HepG2 (cell line): ENCODE measurements at regions not wholly inside any gene's neighbourhood (a gene's known extent, or its start where the extent isn't known, plus 50 kb on each side); places are given as distances from the start of the nearest gene placed in this dataset.
"Not testable (repeated sequence)": the region's sequence is repeated elsewhere in the genome, so short reads cannot be mapped to it uniquely, and the experiment has no call there.

Experiments
- ATAC-seq: fragments of 200-7000 bp; cut with Tn5 transposase; 3 replicates; pipeline ENCODE4 v1.9.1; 2020; ENCODE audit warnings: mild to moderate bottlenecking, moderate library complexity
- BruUV-seq: library from RNA; stranded (reverse); fragments of 400-500 nt; replicated peaks from 2 replicates; lab custom pipeline; 2021; lab: Mats Ljungman, UMichigan
- CTCF ChIA-PET: fragments of 300-600 bp; formaldehyde crosslinking; extraction: SDS; loops from one replicate; lab custom pipeline; 2021; ENCODE audit warnings: low total read pairs, inconsistent platforms, low intra/inter-chr PET ratio; lab: Yijun Ruan, JAX
- POLR2A ChIA-PET: fragments of 350-600 bp; sonication (Branson Sonifier 250); formaldehyde crosslinking; loops from one replicate; lab custom pipeline; 2020; ENCODE audit warnings: antibody characterized with exemption, inconsistent platforms; lab: Yijun Ruan, JAX
- DNase-seq: peaks from one replicate; pipeline ENCODE4 v3.0.0-alpha.2; 2015; ENCODE audit warnings: low spot score
- FAIRE-seq: peaks from 3 replicates; lab custom pipeline; 2011; peaks lifted over from hg19 to GRCh38; lab: Jason Lieb, UNC
- H2AFZ ChIP-seq: one replicate; pipeline ENCODE4 v1.6.1; 2011; ENCODE audit warnings: low read length, inconsistent platforms
- H3K27ac ChIP-seq: fragments of 300-600 bp; 3 replicates; pipeline ENCODE4 v1.8.0; 2011; ENCODE audit warnings: mixed run types, mild to moderate bottlenecking, mixed read lengths, low read length, inconsistent platforms; ENCODE audit not compliant: insufficient read depth; ENCODE audit errors: extremely low read length
- H3K27me3 ChIP-seq, 2 experiments: fragments of 200-600 bp in 1 of 2; 2 replicates in 1 of 2; 3 replicates in 1 of 2; pipeline versions ENCODE4 v1.6.0 to v1.8.0; 2011; ENCODE audit warnings: low read length in 2 of 2, mild to moderate bottlenecking in 2 of 2, moderate library complexity in 2 of 2, inconsistent platforms in 1 of 2; ENCODE audit not compliant: insufficient read depth in 2 of 2, control insufficient read depth in 1 of 2
- H3K36me3 ChIP-seq, 2 experiments: fragments of 200-600 bp in 1 of 2; replicated peaks in 1 of 2; 2 replicates in 1 of 2; 3 replicates in 1 of 2; pipeline versions ENCODE4 v1.5.1 to v1.8.0; 2011; ENCODE audit warnings: low read length in 2 of 2, inconsistent platforms in 1 of 2; ENCODE audit not compliant: insufficient read depth in 2 of 2, control insufficient read depth in 1 of 2
- H3K4me1 ChIP-seq: 2 replicates; pipeline ENCODE4 v1.5.1; 2012; ENCODE audit warnings: low read length, inconsistent platforms; ENCODE audit not compliant: insufficient read depth
- H3K4me2 ChIP-seq: 2 replicates; pipeline ENCODE4 v1.6.0; 2011; ENCODE audit warnings: low read depth, low read length, inconsistent platforms
- H3K4me3 ChIP-seq, 3 experiments: fragments of 200-600 bp in 1 of 3; sonication (generic), shearing (Covaris generic) in 1 of 3; replicated peaks in 1 of 3; 2 replicates each; pipeline ENCODE4 v1.5.1; 2011 to 2016; ENCODE audit warnings: low read length in 3 of 3, inconsistent platforms in 2 of 3, low read depth in 2 of 3, mild to moderate bottlenecking in 2 of 3, control low read depth in 1 of 3, mixed read lengths in 1 of 3; ENCODE audit not compliant: insufficient read depth in 1 of 3
- H3K79me2 ChIP-seq: one replicate; pipeline ENCODE4 v1.6.1; 2011; ENCODE audit warnings: low read length, inconsistent platforms; ENCODE audit not compliant: insufficient read depth
- H3K9ac ChIP-seq: 2 replicates; pipeline ENCODE4 v1.6.0; 2011; ENCODE audit warnings: mild to moderate bottlenecking, low read depth, low read length, inconsistent platforms; ENCODE audit not compliant: insufficient read depth
- H3K9me3 ChIP-seq: 2 replicates; pipeline ENCODE4 v1.5.1; 2012; ENCODE audit warnings: mild to moderate bottlenecking, low read length
- H4K20me1 ChIP-seq: 2 replicates; pipeline ENCODE4 v1.6.0; 2011; ENCODE audit warnings: inconsistent platforms, mild to moderate bottlenecking, low read length, moderate library complexity; ENCODE audit not compliant: insufficient read depth
- ARNTL ChIP-seq: sonication (generic); formaldehyde crosslinking; IDR thresholded peaks from 2 replicates; pipeline ENCODE4 v1.4.0; 2020; ENCODE audit warnings: mild to moderate bottlenecking, missing genetic modification reagents
- EP300 ChIP-seq, 3 experiments: sonication (generic) in 1 of 3; formaldehyde crosslinking in 1 of 3; IDR thresholded peaks; 2 replicates each; pipeline versions ENCODE4 v1.5.1 to v1.6.1; 2011 to 2020; ENCODE audit warnings: low read depth in 2 of 3, low read length in 2 of 3, borderline replicate concordance in 1 of 3, improper control_type of control experiment in 1 of 3, mild to moderate bottlenecking in 1 of 3, missing genetic modification reagents in 1 of 3, moderate library complexity in 1 of 3
- KLF9 ChIP-seq: IDR thresholded peaks from 2 replicates; pipeline ENCODE4 v1.6.1; 2016; ENCODE audit warnings: low read depth
- PCBP2 ChIP-seq: fragments of 200-400 bp; formaldehyde crosslinking; optimal IDR thresholded peaks from 2 replicates; pipeline ENCODE3; 2018; ENCODE audit warnings: low read length, low read depth; ENCODE audit not compliant: poor library complexity, severe bottlenecking
- SRSF4 ChIP-seq: fragments of 200-400 bp; formaldehyde crosslinking; IDR thresholded peaks from one replicate; pipeline ENCODE4 v1.6.1; 2018; ENCODE audit warnings: mild to moderate bottlenecking, low read depth, low read length, moderate library complexity; ENCODE audit not compliant: poor library complexity, severe bottlenecking
- ZNF382 ChIP-seq: sonication (generic); formaldehyde crosslinking; IDR thresholded peaks from 2 replicates; pipeline ENCODE4 v1.5.0; 2020; ENCODE audit warnings: missing genetic modification reagents, mild to moderate bottlenecking, borderline replicate concordance
- ZNF44 ChIP-seq: sonication (generic); formaldehyde crosslinking; IDR thresholded peaks from 2 replicates; pipeline ENCODE4 v1.5.1; 2020; ENCODE audit warnings: mild to moderate bottlenecking, missing genetic modification reagents
- ZNF567 ChIP-seq: sonication (generic); formaldehyde crosslinking; IDR thresholded peaks from 2 replicates; pipeline ENCODE4 v1.8.1; 2023; ENCODE audit warnings: mild to moderate bottlenecking, missing genetic modification reagents, borderline replicate concordance
- ZNF570 ChIP-seq: sonication (generic); formaldehyde crosslinking; IDR thresholded peaks from 2 replicates; pipeline ENCODE4 v1.4.0; 2020; ENCODE audit warnings: mild to moderate bottlenecking, missing genetic modification reagents, borderline replicate concordance
- ZNF777 ChIP-seq: sonication (generic); formaldehyde crosslinking; IDR thresholded peaks from 2 replicates; pipeline ENCODE4 v1.4.0; 2020; ENCODE audit warnings: missing genetic modification reagents
- ZNF891 ChIP-seq: sonication (generic); formaldehyde crosslinking; IDR thresholded peaks from 2 replicates; pipeline ENCODE4 v1.5.0; 2020; ENCODE audit warnings: mild to moderate bottlenecking, missing genetic modification reagents
- WGBS: methylation state at CpG from one replicate; pipeline ENCODE4 v1.1.6; 2017; ENCODE audit warnings: low lambda C conversion rate; 5-methylcytosine and 5-hydroxymethylcytosine counted together
- in situ Hi-C: cut with HindIII; loops from 2 replicates; pipeline ENCODE4 v1.10.0; 2017; ENCODE audit warnings: low pct_unique_long_range_greater_than_20kb; ENCODE audit not compliant: extremely low pct_ligation_motif_present
- intact Hi-C: fragments of 100-400 bp; cut with micrococcal nuclease; formaldehyde crosslinking; loops from one replicate; pipeline ENCODE4 v1.10.0; 2022; ENCODE audit not compliant: unreplicated experiment
- TF ChIP-seq, protein P1 (sequence below): sonication (generic); formaldehyde crosslinking; IDR thresholded peaks from 2 replicates; pipeline ENCODE4 v1.4.0; 2020; ENCODE audit warnings: missing genetic modification reagents
- TF ChIP-seq, protein P2 (sequence below): sonication (generic); formaldehyde crosslinking; IDR thresholded peaks from 2 replicates; pipeline ENCODE4 v1.5.0; 2020; ENCODE audit warnings: missing genetic modification reagents

DNA sequence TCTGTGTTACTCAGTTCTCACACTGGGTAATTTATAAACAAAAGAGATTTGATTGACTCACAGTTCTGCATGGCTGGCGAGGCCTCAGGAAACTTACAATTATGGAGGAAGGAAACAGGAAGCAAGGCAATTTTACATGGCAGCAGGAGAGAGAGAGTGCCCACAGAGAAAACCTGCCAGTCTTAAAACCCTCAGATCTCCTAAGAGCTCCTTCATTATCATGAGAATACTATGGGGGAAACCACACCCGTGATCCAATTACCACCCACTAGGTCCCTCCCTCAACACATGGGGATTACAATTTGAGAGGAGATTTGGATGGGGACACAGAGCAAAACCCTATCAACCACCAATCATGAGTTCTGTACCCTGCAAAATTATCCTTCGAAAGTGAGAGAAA lies 1180.8 kb downstream of the JRKL start:
- no peaks in the 10 kb centered on the region for H3K27me3 ChIP-seq
- H3K4me2 ChIP-seq: no peak overlapping the region
- no peaks in the 10 kb centered on the region for H4K20me1 ChIP-seq
- ChIA-PET CTCF (no interaction called here), POLR2A (no interaction called here)
- H3K36me3 ChIP-seq: no peaks in the 10 kb centered on the region
- WGBS: 11% methylated on average over 3 of the region's 3 CpGs
- no peak overlapping the region for H2AFZ ChIP-seq
- H3K4me1 ChIP-seq: no peaks in the 10 kb centered on the region
- no peak overlapping the region for H3K27ac ChIP-seq
- H3K4me3 ChIP-seq: no peak overlapping the region
- in situ Hi-C loops: no loop called here
- DNase-seq: no peak
- intact Hi-C loops: no loop called here
- no peak for FAIRE-seq
- no peaks in the 10 kb centered on the region for H3K79me2 ChIP-seq
- no peak overlapping the region for H3K9ac ChIP-seq
- ATAC-seq: no peak
- H3K9me3 ChIP-seq: peaks cover 32% of the 10 kb centered on the region
- TF ChIP-seq ZNF567 (CRISPR knock-in tag) (no peak), ZNF777 (no peak), PCBP2 (no peak), ARNTL (no peak), KLF9 (CRISPR knock-in tag) (no peak), ZNF570 (CRISPR knock-in tag) (no peak), ZNF382 (CRISPR knock-in tag) (no peak), SRSF4 (no peak), EP300 (IDR thresholded peaks at IDR 0.05; ENCODE audit: low read depth in 2 of 2, low read length in 2 of 2) (no peak), EP300 (CRISPR knock-in tag; IDR thresholded peaks at IDR 0.05; ENCODE audit: borderline replicate concordance) (no peak), ZNF891 (CRISPR knock-in tag) (no peak), ZNF44 (CRISPR knock-in tag) (no peak)
- TF ChIP-seq, protein P1, sequence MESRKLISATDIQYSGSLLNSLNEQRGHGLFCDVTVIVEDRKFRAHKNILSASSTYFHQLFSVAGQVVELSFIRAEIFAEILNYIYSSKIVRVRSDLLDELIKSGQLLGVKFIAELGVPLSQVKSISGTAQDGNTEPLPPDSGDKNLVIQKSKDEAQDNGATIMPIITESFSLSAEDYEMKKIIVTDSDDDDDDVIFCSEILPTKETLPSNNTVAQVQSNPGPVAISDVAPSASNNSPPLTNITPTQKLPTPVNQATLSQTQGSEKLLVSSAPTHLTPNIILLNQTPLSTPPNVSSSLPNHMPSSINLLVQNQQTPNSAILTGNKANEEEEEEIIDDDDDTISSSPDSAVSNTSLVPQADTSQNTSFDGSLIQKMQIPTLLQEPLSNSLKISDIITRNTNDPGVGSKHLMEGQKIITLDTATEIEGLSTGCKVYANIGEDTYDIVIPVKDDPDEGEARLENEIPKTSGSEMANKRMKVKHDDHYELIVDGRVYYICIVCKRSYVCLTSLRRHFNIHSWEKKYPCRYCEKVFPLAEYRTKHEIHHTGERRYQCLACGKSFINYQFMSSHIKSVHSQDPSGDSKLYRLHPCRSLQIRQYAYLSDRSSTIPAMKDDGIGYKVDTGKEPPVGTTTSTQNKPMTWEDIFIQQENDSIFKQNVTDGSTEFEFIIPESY (CRISPR knock-in tag): no peak
- TF ChIP-seq, protein P2, sequence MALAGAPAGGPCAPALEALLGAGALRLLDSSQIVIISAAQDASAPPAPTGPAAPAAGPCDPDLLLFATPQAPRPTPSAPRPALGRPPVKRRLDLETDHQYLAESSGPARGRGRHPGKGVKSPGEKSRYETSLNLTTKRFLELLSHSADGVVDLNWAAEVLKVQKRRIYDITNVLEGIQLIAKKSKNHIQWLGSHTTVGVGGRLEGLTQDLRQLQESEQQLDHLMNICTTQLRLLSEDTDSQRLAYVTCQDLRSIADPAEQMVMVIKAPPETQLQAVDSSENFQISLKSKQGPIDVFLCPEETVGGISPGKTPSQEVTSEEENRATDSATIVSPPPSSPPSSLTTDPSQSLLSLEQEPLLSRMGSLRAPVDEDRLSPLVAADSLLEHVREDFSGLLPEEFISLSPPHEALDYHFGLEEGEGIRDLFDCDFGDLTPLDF (CRISPR knock-in tag): no peak
- no TSS peak for BruUV-seq

DNA sequence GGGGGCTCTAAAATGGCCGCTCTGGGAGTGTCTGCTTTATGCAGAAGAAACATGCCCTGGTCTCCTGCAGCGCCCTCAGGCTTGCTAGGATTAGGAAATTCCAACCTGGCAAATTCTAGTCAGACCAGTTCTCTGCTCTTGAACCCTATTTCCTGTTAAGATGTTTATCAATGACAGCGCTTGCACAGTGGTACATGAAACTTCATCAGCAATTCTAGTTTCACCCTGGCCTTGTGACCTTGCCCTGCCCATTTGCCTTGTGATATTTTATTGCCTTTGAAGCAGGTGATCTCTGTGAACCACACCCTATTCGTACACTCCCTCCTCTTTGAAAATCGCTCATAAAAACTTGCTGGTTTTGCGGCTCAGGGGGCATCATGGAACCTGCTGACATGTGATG lies 1184.0 kb downstream of the JRKL start:
- H4K20me1 ChIP-seq, POLR2A ChIA-PET, H3K4me3 ChIP-seq, FAIRE-seq, H3K4me2 ChIP-seq, H3K9ac ChIP-seq, H3K27me3 ChIP-seq, intact Hi-C loops, DNase-seq, H3K27ac ChIP-seq, H3K4me1 ChIP-seq, in situ Hi-C loops, H3K36me3 ChIP-seq, H3K79me2 ChIP-seq, CTCF ChIA-PET, BruUV-seq, ATAC-seq, H2AFZ ChIP-seq: not testable (repeated sequence)
- peaks cover 12% of the 10 kb centered on the region for H3K9me3 ChIP-seq
- 2% methylated on average over 6 of the region's 6 CpGs for WGBS
